SK-N-SH treated with all-trans-retinoic acid at 6 μM for 48 hours (cell line): ENCODE measurements at regions not wholly inside any gene's neighbourhood (a gene's known extent, or its start where the extent isn't known, plus 50 kb on each side); places are given as distances from the start of the nearest gene placed in this dataset.

ENCODE experiments used
- ATAC-seq: fragments of 200-7000 bp; cut with Tn5 transposase; 3 replicates; pipeline ENCODE4 v1.9.1; 2020; ENCODE audit warnings: mild to moderate bottlenecking, moderate library complexity
- BACH2 ChIP-seq: fragments of 250-450 bp; sonication (Bioruptor Pico); IDR thresholded peaks from 2 replicates; pipeline ENCODE4 v1.9.0; 2021; ENCODE audit warnings: mild to moderate bottlenecking, borderline replicate concordance
- CSDC2 ChIP-seq: fragments of 250-450 bp; sonication (Bioruptor Pico); IDR thresholded peaks from 2 replicates; pipeline ENCODE4 v1.5.0; 2020; ENCODE audit warnings: mild to moderate bottlenecking, moderate library complexity
- ESRRG ChIP-seq: fragments of 250-450 bp; sonication (Bioruptor Pico); IDR thresholded peaks from 2 replicates; pipeline ENCODE4 v1.6.1; 2021; ENCODE audit warnings: mild to moderate bottlenecking
- GLIS3 ChIP-seq: fragments of 250-450 bp; sonication (Bioruptor Pico); IDR thresholded peaks from 2 replicates; pipeline ENCODE4 v1.5.0; 2020; ENCODE audit warnings: mild to moderate bottlenecking, moderate library complexity
- ISL1 ChIP-seq: fragments of 250-450 bp; sonication (Bioruptor Pico); IDR thresholded peaks from 2 replicates; pipeline ENCODE4 v2.1.2; 2022; ENCODE audit warnings: mild to moderate bottlenecking, moderate library complexity
- OSR1 ChIP-seq: fragments of 250-450 bp; sonication (Bioruptor Pico); IDR thresholded peaks from 2 replicates; pipeline ENCODE4 v1.8.0; 2022; ENCODE audit warnings: moderate library complexity, mild to moderate bottlenecking, inconsistent platforms
- PPARA ChIP-seq: fragments of 250-450 bp; sonication (Bioruptor Pico); IDR thresholded peaks from 2 replicates; pipeline ENCODE4 v1.5.0; 2020; ENCODE audit warnings: mild to moderate bottlenecking, borderline replicate concordance
- RARB ChIP-seq: fragments of 250-450 bp; sonication (Bioruptor Pico); IDR thresholded peaks from 2 replicates; pipeline ENCODE4 v1.8.0; 2021; ENCODE audit warnings: mild to moderate bottlenecking, moderate library complexity
- SNAI2 ChIP-seq: fragments of 250-450 bp; sonication (Bioruptor Pico); IDR thresholded peaks from 2 replicates; pipeline ENCODE4 v1.5.0; 2020; ENCODE audit warnings: mild to moderate bottlenecking, moderate library complexity
- TCF4 ChIP-seq: fragments of 250-450 bp; sonication (Bioruptor Pico); IDR thresholded peaks from 2 replicates; pipeline ENCODE4 v1.8.0; 2021; ENCODE audit warnings: mild to moderate bottlenecking, moderate library complexity, borderline replicate concordance
- TOX ChIP-seq: fragments of 250-450 bp; sonication (Bioruptor Pico); IDR thresholded peaks from 2 replicates; pipeline ENCODE4 v1.8.0; 2021; ENCODE audit warnings: mild to moderate bottlenecking, moderate library complexity, borderline replicate concordance
- ZC3H10 ChIP-seq: fragments of 250-450 bp; sonication (Bioruptor Pico); IDR thresholded peaks from 2 replicates; pipeline ENCODE4 v1.5.1; 2021; ENCODE audit warnings: mild to moderate bottlenecking, moderate library complexity
- ZFP3 ChIP-seq: fragments of 250-450 bp; sonication (Bioruptor Pico); IDR thresholded peaks from 2 replicates; pipeline ENCODE4 v1.5.0; 2020; ENCODE audit warnings: mild to moderate bottlenecking, moderate library complexity
- ZFP30 ChIP-seq: fragments of 450-650 bp; formaldehyde crosslinking; IDR thresholded peaks from 2 replicates; pipeline ENCODE4 v1.5.0; 2022; ENCODE audit warnings: mild to moderate bottlenecking, moderate library complexity
- ZNF565 ChIP-seq: fragments of 450-650 bp; formaldehyde crosslinking; conservative IDR thresholded peaks from 2 replicates; pipeline ENCODE4 v1.5.0; 2020; ENCODE audit warnings: low read depth, mild to moderate bottlenecking, moderate library complexity
- ZNF70 ChIP-seq: fragments of 450-650 bp; formaldehyde crosslinking; IDR thresholded peaks from 2 replicates; pipeline ENCODE4 v1.5.0; 2020; ENCODE audit warnings: mild to moderate bottlenecking, moderate library complexity
- ZNF8 ChIP-seq: fragments of 450-650 bp; formaldehyde crosslinking; IDR thresholded peaks from 2 replicates; pipeline ENCODE4 v1.5.0; 2020; ENCODE audit warnings: mild to moderate bottlenecking, moderate library complexity
- TF ChIP-seq, protein P1 (sequence below): fragments of 250-450 bp; sonication (Bioruptor Pico); IDR thresholded peaks from 2 replicates; pipeline ENCODE4 v1.5.0; 2020; ENCODE audit warnings: mild to moderate bottlenecking, moderate library complexity
- TF ChIP-seq, protein P2 (sequence below): fragments of 250-450 bp; sonication (Bioruptor Pico); IDR thresholded peaks from 2 replicates; pipeline ENCODE4 v1.5.1; 2021; ENCODE audit warnings: mild to moderate bottlenecking, moderate library complexity
- TF ChIP-seq, protein P3 (sequence below): fragments of 250-450 bp; sonication (Bioruptor Pico); IDR thresholded peaks from 2 replicates; pipeline ENCODE4 v1.8.0; 2020; ENCODE audit warnings: mild to moderate bottlenecking, moderate library complexity, borderline replicate concordance
- TF ChIP-seq, protein P4 (sequence below): fragments of 250-450 bp; sonication (Bioruptor Pico); IDR thresholded peaks from 2 replicates; pipeline ENCODE4 v1.5.1; 2020; ENCODE audit warnings: low read depth, mild to moderate bottlenecking, moderate library complexity

DNA sequence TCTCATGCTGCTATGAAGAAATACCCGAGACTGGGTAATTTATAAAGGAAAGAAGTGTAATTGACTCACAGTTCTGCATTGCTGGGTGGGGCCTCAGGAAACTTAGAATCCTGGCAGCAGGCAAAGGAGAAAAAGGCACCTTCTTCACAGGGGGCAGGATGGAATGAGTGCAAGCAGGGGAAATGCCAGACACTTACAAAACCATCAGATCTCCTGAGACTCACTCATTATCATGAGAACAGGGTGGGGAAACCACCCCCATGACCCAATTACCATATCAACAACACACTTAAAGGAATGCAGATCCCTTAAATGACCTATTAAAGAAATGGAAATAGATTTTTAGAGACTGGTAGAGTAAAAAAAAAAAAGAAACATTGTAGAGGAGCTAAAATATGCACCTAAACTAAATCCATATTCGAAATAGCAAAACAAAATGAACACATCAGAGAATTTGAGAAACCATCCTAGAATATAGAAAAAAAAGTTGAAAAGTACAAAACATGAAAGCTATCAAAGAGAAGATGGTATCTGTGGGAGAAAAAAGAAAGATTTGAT, 104.3 kb upstream of the UGT8 start:
- TF ChIP-seq ESRRG (CRISPR knock-in tag) (no peak), ZC3H10 (CRISPR knock-in tag) (no peak), RARB (CRISPR knock-in tag) (no peak), ISL1 (CRISPR knock-in tag) (no peak), ZFP3 (CRISPR knock-in tag) (no peak), GLIS3 (CRISPR knock-in tag) (no peak), ZNF565 (CRISPR knock-in tag) (no peak), ZNF8 (no peak), SNAI2 (CRISPR knock-in tag) (no peak), PPARA (CRISPR knock-in tag) (no peak), TCF4 (CRISPR knock-in tag) (no peak), BACH2 (CRISPR knock-in tag) (no peak), OSR1 (CRISPR knock-in tag) (no peak)
- TF ChIP-seq, protein P1, sequence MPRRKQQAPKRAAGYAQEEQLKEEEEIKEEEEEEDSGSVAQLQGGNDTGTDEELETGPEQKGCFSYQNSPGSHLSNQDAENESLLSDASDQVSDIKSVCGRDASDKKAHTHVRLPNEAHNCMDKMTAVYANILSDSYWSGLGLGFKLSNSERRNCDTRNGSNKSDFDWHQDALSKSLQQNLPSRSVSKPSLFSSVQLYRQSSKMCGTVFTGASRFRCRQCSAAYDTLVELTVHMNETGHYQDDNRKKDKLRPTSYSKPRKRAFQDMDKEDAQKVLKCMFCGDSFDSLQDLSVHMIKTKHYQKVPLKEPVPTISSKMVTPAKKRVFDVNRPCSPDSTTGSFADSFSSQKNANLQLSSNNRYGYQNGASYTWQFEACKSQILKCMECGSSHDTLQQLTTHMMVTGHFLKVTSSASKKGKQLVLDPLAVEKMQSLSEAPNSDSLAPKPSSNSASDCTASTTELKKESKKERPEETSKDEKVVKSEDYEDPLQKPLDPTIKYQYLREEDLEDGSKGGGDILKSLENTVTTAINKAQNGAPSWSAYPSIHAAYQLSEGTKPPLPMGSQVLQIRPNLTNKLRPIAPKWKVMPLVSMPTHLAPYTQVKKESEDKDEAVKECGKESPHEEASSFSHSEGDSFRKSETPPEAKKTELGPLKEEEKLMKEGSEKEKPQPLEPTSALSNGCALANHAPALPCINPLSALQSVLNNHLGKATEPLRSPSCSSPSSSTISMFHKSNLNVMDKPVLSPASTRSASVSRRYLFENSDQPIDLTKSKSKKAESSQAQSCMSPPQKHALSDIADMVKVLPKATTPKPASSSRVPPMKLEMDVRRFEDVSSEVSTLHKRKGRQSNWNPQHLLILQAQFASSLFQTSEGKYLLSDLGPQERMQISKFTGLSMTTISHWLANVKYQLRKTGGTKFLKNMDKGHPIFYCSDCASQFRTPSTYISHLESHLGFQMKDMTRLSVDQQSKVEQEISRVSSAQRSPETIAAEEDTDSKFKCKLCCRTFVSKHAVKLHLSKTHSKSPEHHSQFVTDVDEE (CRISPR knock-in tag) = no peak
- TF ChIP-seq, protein P2, sequence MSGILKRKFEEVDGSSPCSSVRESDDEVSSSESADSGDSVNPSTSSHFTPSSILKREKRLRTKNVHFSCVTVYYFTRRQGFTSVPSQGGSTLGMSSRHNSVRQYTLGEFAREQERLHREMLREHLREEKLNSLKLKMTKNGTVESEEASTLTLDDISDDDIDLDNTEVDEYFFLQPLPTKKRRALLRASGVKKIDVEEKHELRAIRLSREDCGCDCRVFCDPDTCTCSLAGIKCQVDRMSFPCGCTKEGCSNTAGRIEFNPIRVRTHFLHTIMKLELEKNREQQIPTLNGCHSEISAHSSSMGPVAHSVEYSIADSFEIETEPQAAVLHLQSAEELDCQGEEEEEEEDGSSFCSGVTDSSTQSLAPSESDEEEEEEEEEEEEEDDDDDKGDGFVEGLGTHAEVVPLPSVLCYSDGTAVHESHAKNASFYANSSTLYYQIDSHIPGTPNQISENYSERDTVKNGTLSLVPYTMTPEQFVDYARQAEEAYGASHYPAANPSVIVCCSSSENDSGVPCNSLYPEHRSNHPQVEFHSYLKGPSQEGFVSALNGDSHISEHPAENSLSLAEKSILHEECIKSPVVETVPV (CRISPR knock-in tag) = no peak
- TF ChIP-seq, protein P3, sequence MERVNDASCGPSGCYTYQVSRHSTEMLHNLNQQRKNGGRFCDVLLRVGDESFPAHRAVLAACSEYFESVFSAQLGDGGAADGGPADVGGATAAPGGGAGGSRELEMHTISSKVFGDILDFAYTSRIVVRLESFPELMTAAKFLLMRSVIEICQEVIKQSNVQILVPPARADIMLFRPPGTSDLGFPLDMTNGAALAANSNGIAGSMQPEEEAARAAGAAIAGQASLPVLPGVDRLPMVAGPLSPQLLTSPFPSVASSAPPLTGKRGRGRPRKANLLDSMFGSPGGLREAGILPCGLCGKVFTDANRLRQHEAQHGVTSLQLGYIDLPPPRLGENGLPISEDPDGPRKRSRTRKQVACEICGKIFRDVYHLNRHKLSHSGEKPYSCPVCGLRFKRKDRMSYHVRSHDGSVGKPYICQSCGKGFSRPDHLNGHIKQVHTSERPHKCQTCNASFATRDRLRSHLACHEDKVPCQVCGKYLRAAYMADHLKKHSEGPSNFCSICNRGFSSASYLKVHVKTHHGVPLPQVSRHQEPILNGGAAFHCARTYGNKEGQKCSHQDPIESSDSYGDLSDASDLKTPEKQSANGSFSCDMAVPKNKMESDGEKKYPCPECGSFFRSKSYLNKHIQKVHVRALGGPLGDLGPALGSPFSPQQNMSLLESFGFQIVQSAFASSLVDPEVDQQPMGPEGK (CRISPR knock-in tag) = no peak
- TF ChIP-seq, all 23 proteins: peak for 0
- ATAC-seq = no peak

DNA sequence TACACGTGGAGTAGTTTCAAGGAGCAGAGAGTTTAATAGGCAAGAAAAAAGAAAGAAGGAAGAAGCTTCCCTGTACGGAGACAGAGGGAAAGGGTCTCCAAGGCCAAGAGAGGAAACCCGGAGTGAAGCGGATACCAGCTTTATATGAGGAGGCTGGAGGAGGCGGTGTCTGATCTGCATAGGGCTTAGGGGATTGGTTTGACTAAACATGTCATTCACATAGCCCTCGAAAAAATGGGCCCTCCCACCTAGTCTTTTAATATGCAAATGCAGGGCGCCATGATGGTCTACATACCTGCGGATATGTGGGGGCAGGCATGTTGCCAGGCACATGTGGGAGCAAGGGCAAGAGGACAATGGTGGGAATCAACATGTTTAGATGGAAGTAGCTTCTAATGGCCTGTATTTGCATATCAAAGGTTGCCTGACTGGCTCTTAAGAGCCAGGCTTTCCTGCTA, 103.1 kb upstream of the UGT8 start:
- TF ChIP-seq ESRRG (CRISPR knock-in tag) (no peak), TOX (no peak), ZC3H10 (CRISPR knock-in tag) (no peak), GLIS3 (CRISPR knock-in tag) (no peak), BACH2 (CRISPR knock-in tag) (no peak), OSR1 (CRISPR knock-in tag) (no peak), CSDC2 (CRISPR knock-in tag) (no peak), RARB (CRISPR knock-in tag) (no peak), ZFP30 (CRISPR knock-in tag) (no peak), SNAI2 (CRISPR knock-in tag) (no peak)
- TF ChIP-seq, protein P2 (CRISPR knock-in tag) = no peak
- TF ChIP-seq, protein P3 (CRISPR knock-in tag) = no peak
- no peak for ATAC-seq

DNA sequence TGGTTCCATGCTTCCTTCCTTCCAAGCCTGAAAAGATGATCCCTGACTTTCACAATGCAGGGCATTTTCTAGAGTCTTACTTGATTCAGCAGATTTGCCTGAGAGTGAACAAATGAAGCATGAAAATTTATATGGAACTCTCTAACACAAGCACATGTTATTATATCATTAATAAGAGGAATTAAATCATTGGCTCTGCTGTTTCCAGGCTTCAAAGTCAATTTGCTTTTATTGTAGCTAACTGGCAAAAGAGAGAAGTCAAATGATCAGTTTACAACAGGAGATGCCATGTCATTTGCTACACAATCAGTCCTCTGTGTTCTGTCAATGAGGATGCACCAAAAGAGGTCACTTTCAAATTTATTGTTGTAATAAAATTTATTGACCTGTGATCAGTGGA, 101.5 kb upstream of the UGT8 start:
- no peak for TF ChIP-seq GLIS3 (CRISPR knock-in tag)
- TF ChIP-seq, protein P4, sequence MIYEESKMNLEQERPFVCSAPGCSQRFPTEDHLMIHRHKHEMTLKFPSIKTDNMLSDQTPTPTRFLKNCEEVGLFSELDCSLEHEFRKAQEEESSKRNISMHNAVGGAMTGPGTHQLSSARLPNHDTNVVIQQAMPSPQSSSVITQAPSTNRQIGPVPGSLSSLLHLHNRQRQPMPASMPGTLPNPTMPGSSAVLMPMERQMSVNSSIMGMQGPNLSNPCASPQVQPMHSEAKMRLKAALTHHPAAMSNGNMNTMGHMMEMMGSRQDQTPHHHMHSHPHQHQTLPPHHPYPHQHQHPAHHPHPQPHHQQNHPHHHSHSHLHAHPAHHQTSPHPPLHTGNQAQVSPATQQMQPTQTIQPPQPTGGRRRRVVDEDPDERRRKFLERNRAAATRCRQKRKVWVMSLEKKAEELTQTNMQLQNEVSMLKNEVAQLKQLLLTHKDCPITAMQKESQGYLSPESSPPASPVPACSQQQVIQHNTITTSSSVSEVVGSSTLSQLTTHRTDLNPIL (CRISPR knock-in tag) = no peak
- TF ChIP-seq OSR1 (CRISPR knock-in tag) = no peak
- no peak for TF ChIP-seq ZNF70 (CRISPR knock-in tag)

More for the DNA sequence above, 101.5 kb upstream of the UGT8 start:
- ATAC-seq = no peak
